Omental fat pad (tissue), 3 donors: ENCODE measurements at regions not wholly inside any gene's neighbourhood (a gene's known extent, or its start where the extent isn't known, plus 50 kb on each side); places are given as distances from the start of the nearest gene placed in this dataset.

Experiments used
- ATAC-seq: fragments of 150-250 bp; one replicate; pipeline ENCODE4 v1.9.1; 2016; ENCODE audit warnings: mild to moderate bottlenecking, moderate library complexity; ENCODE audit not compliant: low FRiP score
- DNase-seq: peaks from one replicate; pipeline ENCODE4 v3.0.0-alpha.2; 2019; ENCODE audit warnings: low spot score
- TF ChIP-seq, protein P1 (sequence below), 3 donors: fragments of 450-650 bp; IDR thresholded peaks; one replicate each; pipeline ENCODE4 v1.5.1; 2016 to 2017; ENCODE audit warnings: antibody characterized with exemption in 3 of 3, mild to moderate bottlenecking in 3 of 3, moderate library complexity in 2 of 3

DNA sequence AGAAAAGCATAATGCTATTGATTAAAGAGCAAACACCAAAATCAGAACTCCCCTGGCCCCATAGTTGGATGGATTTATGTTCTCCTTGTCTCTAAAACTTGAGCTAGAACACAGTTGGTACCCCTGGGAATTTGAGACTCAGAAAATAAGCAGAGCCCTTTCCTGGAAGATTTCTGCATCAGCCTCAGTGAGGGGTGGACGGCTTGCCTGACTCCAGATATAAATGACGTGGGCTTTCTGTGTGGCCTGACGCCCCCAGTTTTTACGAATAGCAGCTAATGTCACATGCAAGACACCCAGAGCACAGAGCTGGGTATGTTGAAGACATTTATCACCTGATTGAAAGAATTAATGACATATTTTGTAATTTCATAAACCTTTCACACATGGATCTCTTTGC lies 130.8 kb downstream of the TRIM29 start:
- no peak for DNase-seq
- no peak for ATAC-seq
- TF ChIP-seq, protein P1, sequence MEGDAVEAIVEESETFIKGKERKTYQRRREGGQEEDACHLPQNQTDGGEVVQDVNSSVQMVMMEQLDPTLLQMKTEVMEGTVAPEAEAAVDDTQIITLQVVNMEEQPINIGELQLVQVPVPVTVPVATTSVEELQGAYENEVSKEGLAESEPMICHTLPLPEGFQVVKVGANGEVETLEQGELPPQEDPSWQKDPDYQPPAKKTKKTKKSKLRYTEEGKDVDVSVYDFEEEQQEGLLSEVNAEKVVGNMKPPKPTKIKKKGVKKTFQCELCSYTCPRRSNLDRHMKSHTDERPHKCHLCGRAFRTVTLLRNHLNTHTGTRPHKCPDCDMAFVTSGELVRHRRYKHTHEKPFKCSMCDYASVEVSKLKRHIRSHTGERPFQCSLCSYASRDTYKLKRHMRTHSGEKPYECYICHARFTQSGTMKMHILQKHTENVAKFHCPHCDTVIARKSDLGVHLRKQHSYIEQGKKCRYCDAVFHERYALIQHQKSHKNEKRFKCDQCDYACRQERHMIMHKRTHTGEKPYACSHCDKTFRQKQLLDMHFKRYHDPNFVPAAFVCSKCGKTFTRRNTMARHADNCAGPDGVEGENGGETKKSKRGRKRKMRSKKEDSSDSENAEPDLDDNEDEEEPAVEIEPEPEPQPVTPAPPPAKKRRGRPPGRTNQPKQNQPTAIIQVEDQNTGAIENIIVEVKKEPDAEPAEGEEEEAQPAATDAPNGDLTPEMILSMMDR (IDR thresholded peaks at IDR 0.05), result no peak

DNA sequence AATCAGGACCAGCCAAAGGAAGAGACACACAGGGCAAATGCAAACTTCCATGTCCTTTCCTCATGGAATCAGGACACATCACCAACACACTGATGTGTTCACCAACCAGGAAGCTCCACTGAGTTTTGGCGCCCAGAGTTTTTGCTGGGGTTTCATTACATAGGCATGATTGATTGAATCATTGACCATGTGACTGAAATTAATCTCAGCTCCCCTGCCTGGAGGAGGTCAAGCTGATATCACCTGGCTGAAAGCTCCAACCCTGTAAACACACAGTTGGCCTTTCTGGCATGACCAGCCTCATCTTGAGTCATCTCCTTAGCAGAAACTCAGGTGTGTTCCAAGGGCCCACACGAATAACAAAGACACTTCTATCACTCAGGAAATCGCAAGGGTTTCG lies 133.2 kb downstream of the TRIM29 start:
- TF ChIP-seq, protein P1 (IDR thresholded peaks at IDR 0.05), result no peak

DNA sequence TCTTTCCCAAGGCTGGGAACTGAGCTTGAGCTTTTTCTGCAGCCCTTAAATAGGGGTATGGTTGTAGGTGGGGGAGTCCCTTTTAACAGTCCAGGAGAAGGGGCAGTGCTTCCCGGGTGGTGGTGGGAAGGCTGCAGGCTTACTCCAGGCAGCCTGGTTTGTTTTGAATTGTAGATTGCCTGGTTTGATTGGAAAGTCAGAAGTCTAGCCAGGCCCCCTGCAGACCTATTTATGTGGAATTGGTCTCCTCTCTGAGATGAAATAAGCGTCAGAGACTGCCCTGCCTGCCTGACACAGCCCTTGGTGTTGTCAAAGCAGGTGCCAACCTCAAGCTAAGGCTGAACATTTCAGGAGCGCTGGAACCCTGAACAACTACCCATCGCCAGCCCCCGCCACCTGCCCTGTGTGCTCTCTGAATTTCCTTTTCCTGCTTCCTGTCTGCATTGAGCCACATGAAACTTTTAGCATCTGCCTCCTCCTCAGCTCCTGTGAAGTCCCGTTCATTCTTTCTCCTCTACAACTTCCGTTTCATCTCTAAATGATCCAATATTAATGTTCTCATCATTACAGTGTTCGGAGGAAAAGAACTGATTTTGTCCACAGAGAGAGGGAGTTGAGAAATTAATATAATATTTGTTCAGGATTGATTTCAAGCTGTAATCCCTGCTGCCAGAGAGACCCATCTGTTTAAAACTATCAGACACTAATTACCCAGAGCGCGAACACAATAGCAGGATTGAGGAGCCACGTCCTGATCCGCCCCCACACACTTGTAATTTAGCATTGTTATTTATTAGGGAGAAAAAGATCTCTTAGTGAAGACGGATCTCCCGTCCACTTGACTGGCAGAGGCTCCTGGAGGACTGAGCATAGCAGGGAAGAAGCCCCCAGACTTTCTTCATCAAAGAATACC lies 136.5 kb downstream of the TRIM29 start:
- ATAC-seq (no peak), DNase-seq (no peak)
- TF ChIP-seq, protein P1 (IDR thresholded peaks at IDR 0.05), result no peak

More for the DNA sequence above, 133.2 kb downstream of the TRIM29 start:
- ATAC-seq (no peak), DNase-seq (no peak)

DNA sequence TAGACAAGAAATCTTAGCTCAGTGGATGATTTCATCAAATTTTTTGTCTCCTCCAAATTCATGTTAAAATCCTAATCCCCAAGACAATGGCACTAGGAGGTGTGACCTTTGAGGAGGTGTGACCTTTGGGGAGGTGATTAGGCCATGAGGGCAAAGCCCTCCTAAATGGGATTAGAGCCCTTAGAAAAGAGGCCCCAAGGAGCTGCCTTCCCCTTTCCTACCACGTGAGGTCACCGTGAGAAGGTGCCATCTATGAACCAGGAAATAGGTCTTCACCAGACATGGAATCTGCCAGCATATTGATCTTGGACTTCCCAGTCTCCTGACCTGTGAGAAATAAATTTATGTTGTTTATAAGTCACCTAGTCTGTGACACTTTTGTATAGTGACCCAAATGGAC lies 138.7 kb downstream of the TRIM29 start:
- ATAC-seq, result no peak

DNA sequence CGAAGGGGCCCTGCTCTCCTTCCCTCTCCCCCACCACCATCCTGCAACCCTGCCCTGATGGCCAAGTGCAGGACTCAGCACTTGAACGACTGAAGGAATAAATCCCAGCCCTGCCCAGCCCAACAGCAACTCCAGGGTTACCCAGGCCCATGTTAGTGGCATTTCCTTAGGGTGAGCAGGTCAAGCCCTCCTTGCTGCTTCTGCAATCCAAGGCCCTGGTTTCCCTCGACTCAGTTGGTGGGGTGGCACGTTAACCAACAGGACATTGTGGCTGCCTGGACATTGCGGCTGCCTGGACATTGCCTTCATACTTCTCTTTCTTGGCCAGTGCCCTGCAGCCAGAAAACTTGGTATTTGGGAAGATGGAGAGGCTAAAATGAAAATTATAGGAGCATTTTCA lies 141.4 kb downstream of the TRIM29 start:
- TF ChIP-seq, protein P1 (IDR thresholded peaks at IDR 0.05), result no peak
- DNase-seq (no peak), ATAC-seq (no peak)

More for the DNA sequence above, 138.7 kb downstream of the TRIM29 start:
- no peak for DNase-seq
- TF ChIP-seq, protein P1 (IDR thresholded peaks at IDR 0.05), result no peak

DNA sequence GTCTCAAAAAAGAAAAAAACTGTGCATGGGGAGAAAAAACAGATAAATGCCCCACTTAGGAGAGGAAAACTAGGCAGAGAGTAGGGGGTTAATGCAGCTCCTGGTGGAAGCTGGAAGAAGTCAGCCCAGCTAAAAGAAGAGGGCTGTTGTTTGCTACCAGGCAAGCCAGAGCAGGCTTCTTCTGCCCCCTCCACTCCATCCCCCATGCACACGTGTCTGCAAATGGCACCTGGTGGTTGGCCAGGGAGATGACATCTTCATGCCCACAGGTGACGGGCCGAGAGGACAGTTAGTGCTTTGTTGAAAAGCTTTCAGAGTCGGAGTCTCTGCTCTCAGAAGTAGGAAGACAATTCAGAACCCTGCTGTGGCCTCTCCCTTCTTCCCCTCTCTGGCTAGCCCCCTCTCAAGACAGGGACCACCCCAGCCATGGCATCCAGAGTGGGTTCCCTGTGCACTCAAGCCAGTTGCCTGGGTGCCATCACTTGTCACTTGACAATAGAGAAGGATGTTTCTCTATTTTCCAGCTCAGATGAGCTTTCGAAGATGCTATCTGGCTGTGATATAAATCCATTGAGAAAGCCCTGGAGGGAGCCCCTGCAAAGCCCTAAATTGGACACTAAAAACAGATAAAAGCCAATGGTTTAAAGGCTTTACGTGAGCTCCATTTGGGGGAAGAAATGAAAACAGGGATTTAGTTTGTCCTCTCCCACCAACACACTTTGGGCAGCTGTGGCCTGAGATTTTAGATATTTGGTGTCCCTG lies 142.0 kb downstream of the TRIM29 start:
- TF ChIP-seq, protein P1 (IDR thresholded peaks at IDR 0.05), result no peak
- DNase-seq (no peak), ATAC-seq (no peak)
